Sigmoid colon (tissue), 4 donors: ENCODE measurements at regions not wholly inside any gene's neighbourhood (a gene's known extent, or its start where the extent isn't known, plus 50 kb on each side); places are given as distances from the start of the nearest gene placed in this dataset.

Source experiments
- EP300 ChIP-seq, 4 donors: sonication (generic); formaldehyde crosslinking; IDR thresholded peaks; one replicate each; pipeline ENCODE4 v1.6.1; 2017; ENCODE audit warnings: antibody characterized with exemption in 4 of 4
- POLR2AphosphoS5 ChIP-seq, 4 donors: sonication (generic); formaldehyde crosslinking; IDR thresholded peaks; one replicate each; pipeline ENCODE4 v1.6.1; 2017; ENCODE audit warnings: antibody characterized with exemption in 4 of 4

GRCh38 chr10:46226232-46226631, 60.6 kb upstream of the ANTXRL start:
- no peak for TF ChIP-seq EP300 (IDR thresholded peaks at IDR 0.05)
- no peak for TF ChIP-seq POLR2AphosphoS5 (IDR thresholded peaks at IDR 0.05)
